Stimulated activated CD4-positive, alpha-beta T cell treated with anti-CD3 and anti-CD28 coated beads, Interleukin-2, amount 100 ng/mL, for 24 hours (primary cell): ENCODE measurements at regions not wholly inside any gene's neighbourhood (a gene's known extent, or its start where the extent isn't known, plus 50 kb on each side); places are given as distances from the start of the nearest gene placed in this dataset.

ENCODE experiments used
- DNase-seq, 2 donors: peaks; one replicate each; pipeline ENCODE4 v3.0.0-alpha.2; 2020

- no peak for DNase-seq
These were observed 73.4 kb upstream of the PROX1 start for GRCh38 chr1:213914392-213914791.

DNA sequence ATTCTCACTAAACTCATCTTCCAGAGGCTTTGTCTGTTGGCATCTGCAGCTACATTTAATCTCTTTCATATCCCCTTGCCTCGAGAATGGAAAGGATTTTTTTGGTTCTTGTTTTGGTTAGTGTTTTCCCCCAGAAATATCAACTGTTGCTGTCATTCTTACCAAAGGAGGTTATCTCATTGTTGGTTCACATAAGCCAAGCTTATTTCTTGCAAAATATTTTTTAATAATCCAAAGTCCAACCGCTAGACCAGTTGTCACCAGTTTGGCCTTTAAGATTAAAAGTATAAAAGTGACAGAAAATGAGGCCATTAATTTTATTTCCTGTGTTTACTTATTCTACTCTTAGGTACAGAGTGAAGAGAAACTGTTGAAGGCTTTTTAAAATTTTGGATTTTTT lies 66.5 kb upstream of the PROX1 start:
- DNase-seq = no peak

- no peak for DNase-seq
These were observed 66.1 kb upstream of the PROX1 start for GRCh38 chr1:213921712-213922111.

DNA sequence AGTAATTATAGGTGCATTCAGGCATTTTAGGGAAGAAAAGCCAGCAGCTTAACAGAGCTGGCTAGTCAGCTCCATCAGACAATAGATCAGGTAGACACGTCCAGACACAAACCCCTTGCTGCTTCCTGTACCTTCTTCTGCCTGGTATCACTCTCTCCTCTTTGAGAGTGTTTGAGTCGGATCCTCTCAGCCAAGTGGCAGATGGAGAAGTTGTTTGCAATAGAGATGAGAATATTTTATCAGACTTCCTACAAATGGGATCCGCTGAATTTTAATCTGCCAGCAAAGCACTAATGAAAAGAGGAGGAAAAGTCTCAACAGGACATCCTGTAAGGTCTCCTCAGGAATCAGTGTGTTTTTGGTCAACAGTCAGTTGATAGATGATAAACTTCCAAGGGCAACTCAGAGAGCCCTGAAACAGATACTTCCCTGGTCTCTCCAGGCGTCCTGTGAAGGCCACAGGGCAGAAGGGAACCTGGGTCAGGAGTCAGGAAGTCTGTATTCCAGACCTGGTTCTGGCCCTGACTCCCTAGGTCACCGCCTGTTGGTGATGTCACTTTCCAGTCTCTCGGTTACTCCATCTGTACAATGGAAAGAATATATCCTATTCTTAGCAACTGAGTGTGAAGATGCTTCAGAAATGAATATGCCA lies 62.1 kb upstream of the PROX1 start:
- DNase-seq = no peak

- DNase-seq = no peak
These were observed 59.9 kb upstream of the PROX1 start for GRCh38 chr1:213927846-213928245.

DNA sequence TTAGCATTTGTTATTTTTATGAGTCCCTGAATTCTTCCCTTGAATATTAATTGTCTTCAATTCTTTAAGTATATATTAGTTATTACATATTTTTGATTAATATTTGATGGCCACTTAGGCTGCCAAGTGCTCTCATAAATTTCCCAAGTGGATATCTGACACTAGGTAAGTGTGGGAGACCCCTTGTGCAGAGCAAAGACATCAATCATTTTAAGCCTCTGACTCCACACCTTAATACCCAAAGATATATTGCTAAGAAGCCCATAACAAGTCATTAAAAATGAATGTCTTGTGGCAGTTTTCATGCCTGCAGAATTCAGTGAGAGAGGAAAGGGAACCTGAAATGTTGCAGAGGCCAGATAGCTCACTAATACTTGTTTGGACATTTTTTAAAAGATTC lies 58.4 kb upstream of the PROX1 start:
- no peak for DNase-seq

- DNase-seq = no peak
These were observed 55.9 kb upstream of the PROX1 start for GRCh38 chr1:213931836-213932235.

- DNase-seq = no peak
These were observed 54.4 kb upstream of the PROX1 start for GRCh38 chr1:213933336-213933735.

- DNase-seq = no peak
These were observed 53.1 kb upstream of the PROX1 start for GRCh38 chr1:213934649-213935048.

DNA sequence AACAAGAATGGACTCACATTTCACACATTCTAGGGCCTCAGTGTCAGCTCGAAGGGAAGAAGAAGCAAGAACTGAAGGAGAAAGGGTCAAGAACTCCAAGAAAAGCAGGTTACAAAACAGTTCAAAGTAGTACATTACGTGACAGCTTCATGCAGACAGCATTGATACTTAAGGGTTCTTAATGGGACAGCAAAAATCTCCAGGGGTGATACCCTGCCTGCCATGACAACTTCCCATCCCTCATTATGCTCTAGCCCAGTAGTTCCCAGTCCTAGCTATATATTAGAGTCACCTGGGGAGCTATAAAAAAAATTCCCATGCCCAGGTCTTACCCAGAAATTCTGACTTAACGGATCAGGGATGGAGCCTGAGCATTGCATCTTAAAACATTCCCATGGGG lies 51.2 kb upstream of the PROX1 start:
- no peak for DNase-seq
